ENCODE measurements at regions not wholly inside any gene's neighbourhood (a gene's known extent, or its start where the extent isn't known, plus 50 kb on each side); places are given as distances from the start of the nearest gene placed in this dataset.
"Not testable (repeated sequence)": the region's sequence is repeated elsewhere in the genome, so short reads cannot be mapped to it uniquely, and the experiment has no call there.

GRCh38 chr6:142016666-142017065, 116.1 kb upstream of the GJE1 start:
- not testable (repeated sequence) for H2AFZ ChIP-seq (ENCODE audit: low read depth, low read length); H3F3A ChIP-seq (ENCODE audit: insufficient read depth, low read length, poor library complexity, severe bottlenecking); H3K4me3 ChIP-seq (ENCODE audit: low read length); H4K20me1 ChIP-seq (ENCODE audit: insufficient read depth); H3K27me3 ChIP-seq (ENCODE audit: insufficient read depth, low read depth, low read length); H3K27ac ChIP-seq (ENCODE audit: low read length); H3K9me2 ChIP-seq (ENCODE audit: insufficient read depth, low read length); H3K36me3 ChIP-seq (ENCODE audit: insufficient read depth, low read length); H3K79me2 ChIP-seq (replicated peaks; ENCODE audit: insufficient read depth, low read length); H3K9ac ChIP-seq (ENCODE audit: low read length); H3K4me2 ChIP-seq (ENCODE audit: low read length); H3K9me3 ChIP-seq (ENCODE audit: low read length)

GRCh38 chr6:142015463-142015862, 117.3 kb upstream of the GJE1 start:
- not testable (repeated sequence) for H3K9me2 ChIP-seq (ENCODE audit: insufficient read depth, low read length); H3K4me2 ChIP-seq (ENCODE audit: low read length); H4K20me1 ChIP-seq (ENCODE audit: insufficient read depth); H3K79me2 ChIP-seq (replicated peaks; ENCODE audit: insufficient read depth, low read length); H2AFZ ChIP-seq (ENCODE audit: low read depth, low read length); H3K4me3 ChIP-seq (ENCODE audit: low read length); H3K27me3 ChIP-seq (ENCODE audit: insufficient read depth, low read depth, low read length); H3K9me3 ChIP-seq (ENCODE audit: low read length); H3K27ac ChIP-seq (ENCODE audit: low read length); H3K9ac ChIP-seq (ENCODE audit: low read length); H3F3A ChIP-seq (ENCODE audit: insufficient read depth, low read length, poor library complexity, severe bottlenecking); H3K36me3 ChIP-seq (ENCODE audit: insufficient read depth, low read length)

- Histone ChIP-seq H2AFZ (ENCODE audit: low read depth, low read length) (no peak overlapping the region), H3K9me3 (ENCODE audit: low read length) (no peaks in the 10 kb centered on the region), H3K4me2 (ENCODE audit: low read length) (no peak overlapping the region), H3K4me3 (ENCODE audit: low read length) (no peak overlapping the region), H3K79me2 (replicated peaks; ENCODE audit: insufficient read depth, low read length) (no peaks in the 10 kb centered on the region), H3F3A (ENCODE audit: insufficient read depth, low read length, poor library complexity, severe bottlenecking) (no peaks in the 10 kb centered on the region), H3K9me2 (ENCODE audit: insufficient read depth, low read length) (no peaks in the 10 kb centered on the region), H3K27me3 (ENCODE audit: insufficient read depth, low read depth, low read length) (no peaks in the 10 kb centered on the region), H3K36me3 (ENCODE audit: insufficient read depth, low read length) (no peaks in the 10 kb centered on the region), H3K9ac (ENCODE audit: low read length) (no peak overlapping the region), H3K27ac (ENCODE audit: low read length) (no peak overlapping the region), H4K20me1 (ENCODE audit: insufficient read depth) (no peaks in the 10 kb centered on the region)
- TF ChIP-seq SMC3 (conservative IDR thresholded peaks at IDR 0.05; ENCODE audit: poor library complexity): no peak
- no peak for TF ChIP-seq REST (IDR thresholded peaks at IDR 0.05; ENCODE audit: borderline replicate concordance)
- no peak for TF ChIP-seq POLR2AphosphoS5 (IDR thresholded peaks at IDR 0.05)
- TF ChIP-seq TAF1 (IDR thresholded peaks at IDR 0.05; ENCODE audit: low read depth): no peak
- TF ChIP-seq MXI1 (conservative IDR thresholded peaks at IDR 0.05; ENCODE audit: poor library complexity, severe bottlenecking): no peak
- TF ChIP-seq EP300 (conservative IDR thresholded peaks at IDR 0.05; ENCODE audit: poor library complexity, severe bottlenecking): no peak
- no peak for TF ChIP-seq RAD21 (conservative IDR thresholded peaks at IDR 0.05)
- no peak for TF ChIP-seq EZH2 (IDR thresholded peaks at IDR 0.05; ENCODE audit: borderline replicate concordance, insufficient read depth, low read length, poor library complexity, severe bottlenecking)
- TF ChIP-seq CTCF (IDR thresholded peaks at IDR 0.05; ENCODE audit: poor library complexity, severe bottlenecking): no peak
Observed at GRCh38 chr6:142015011-142015410, 117.7 kb upstream of the GJE1 start.

All from neural cell (in vitro differentiated cells).